Choroid plexus epithelial cell (primary cell): ENCODE measurements at regions not wholly inside any gene's neighbourhood (a gene's known extent, or its start where the extent isn't known, plus 50 kb on each side); places are given as distances from the start of the nearest gene placed in this dataset.

ENCODE experiments used
- DNase-seq: peaks from one replicate; pipeline ENCODE4 v3.0.0-alpha.2; 2010; ENCODE audit warnings: low read depth
- H3K4me3 ChIP-seq: 2 replicates; pipeline ENCODE4 v1.5.1; 2011; ENCODE audit warnings: low read depth, mild to moderate bottlenecking, control low read depth, low read length, moderate library complexity
- TF ChIP-seq, protein P1 (sequence below): conservative IDR thresholded peaks from 2 replicates; pipeline ENCODE4 v1.5.1; 2011; ENCODE audit warnings: low read depth, mild to moderate bottlenecking, control low read depth, inconsistent platforms, low read length, moderate library complexity

DNA sequence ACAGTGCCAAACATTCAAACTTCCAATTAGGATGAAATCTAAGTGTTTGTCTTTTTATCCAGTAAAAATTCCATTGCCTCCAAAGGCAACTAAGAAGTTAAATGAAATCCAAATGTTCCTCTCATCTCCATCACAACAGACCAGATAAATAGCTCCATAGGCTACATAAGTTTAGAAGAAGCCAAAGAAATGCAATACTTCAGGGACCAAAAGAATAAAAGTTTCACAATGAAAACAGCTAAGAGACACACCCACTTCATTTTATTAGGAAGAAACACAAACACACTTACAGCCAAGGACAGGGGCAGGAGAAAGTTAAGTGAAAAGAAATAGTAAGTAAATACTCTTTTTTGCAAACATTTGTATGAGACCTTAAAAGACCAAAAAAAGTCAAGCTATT lies 88.5 kb upstream of the CCDC150 start:
- DNase-seq: no peak
- TF ChIP-seq, protein P1, sequence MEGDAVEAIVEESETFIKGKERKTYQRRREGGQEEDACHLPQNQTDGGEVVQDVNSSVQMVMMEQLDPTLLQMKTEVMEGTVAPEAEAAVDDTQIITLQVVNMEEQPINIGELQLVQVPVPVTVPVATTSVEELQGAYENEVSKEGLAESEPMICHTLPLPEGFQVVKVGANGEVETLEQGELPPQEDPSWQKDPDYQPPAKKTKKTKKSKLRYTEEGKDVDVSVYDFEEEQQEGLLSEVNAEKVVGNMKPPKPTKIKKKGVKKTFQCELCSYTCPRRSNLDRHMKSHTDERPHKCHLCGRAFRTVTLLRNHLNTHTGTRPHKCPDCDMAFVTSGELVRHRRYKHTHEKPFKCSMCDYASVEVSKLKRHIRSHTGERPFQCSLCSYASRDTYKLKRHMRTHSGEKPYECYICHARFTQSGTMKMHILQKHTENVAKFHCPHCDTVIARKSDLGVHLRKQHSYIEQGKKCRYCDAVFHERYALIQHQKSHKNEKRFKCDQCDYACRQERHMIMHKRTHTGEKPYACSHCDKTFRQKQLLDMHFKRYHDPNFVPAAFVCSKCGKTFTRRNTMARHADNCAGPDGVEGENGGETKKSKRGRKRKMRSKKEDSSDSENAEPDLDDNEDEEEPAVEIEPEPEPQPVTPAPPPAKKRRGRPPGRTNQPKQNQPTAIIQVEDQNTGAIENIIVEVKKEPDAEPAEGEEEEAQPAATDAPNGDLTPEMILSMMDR: no peak
- H3K4me3 ChIP-seq: no peak overlapping the region

GRCh38 chr2:196555161-196555560 lies 84.4 kb upstream of the CCDC150 start:
- H3K4me3 ChIP-seq: no peak overlapping the region
- DNase-seq: no peak
- TF ChIP-seq, protein P1: no peak

DNA sequence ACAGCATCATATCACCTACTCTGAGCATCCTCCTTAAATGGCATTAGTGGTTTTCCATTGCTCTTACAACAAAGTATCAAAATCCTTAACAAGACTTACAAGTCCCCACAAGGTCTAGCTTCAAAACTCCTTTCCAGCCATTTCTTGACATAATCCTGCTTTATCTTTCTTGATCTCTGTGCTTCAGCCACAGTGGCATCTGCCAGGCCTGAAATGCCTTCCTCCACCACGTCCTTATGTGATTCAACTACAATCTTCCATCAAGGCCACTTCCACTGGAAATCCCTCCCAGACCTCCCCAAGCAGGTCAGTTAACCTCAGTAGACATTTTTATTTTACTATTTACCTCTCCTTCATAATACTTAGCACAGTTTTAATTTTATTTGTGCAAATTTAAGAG lies 83.8 kb upstream of the CCDC150 start:
- no peak overlapping the region for H3K4me3 ChIP-seq
- TF ChIP-seq, protein P1: no peak
- DNase-seq: no peak

- no peak for DNase-seq
- H3K4me3 ChIP-seq: no peak overlapping the region
- TF ChIP-seq, protein P1: no peak
Measured at GRCh38 chr2:196558497-196558896, 81.0 kb upstream of the CCDC150 start.

- DNase-seq: no peak
- H3K4me3 ChIP-seq: no peak overlapping the region
- TF ChIP-seq, protein P1: no peak
Measured at GRCh38 chr2:196563876-196564275, 75.6 kb upstream of the CCDC150 start.

- TF ChIP-seq, protein P1: no peak
- no peak overlapping the region for H3K4me3 ChIP-seq
- DNase-seq: no peak
Measured at GRCh38 chr2:196565106-196565765, 74.3 kb upstream of the CCDC150 start.

DNA sequence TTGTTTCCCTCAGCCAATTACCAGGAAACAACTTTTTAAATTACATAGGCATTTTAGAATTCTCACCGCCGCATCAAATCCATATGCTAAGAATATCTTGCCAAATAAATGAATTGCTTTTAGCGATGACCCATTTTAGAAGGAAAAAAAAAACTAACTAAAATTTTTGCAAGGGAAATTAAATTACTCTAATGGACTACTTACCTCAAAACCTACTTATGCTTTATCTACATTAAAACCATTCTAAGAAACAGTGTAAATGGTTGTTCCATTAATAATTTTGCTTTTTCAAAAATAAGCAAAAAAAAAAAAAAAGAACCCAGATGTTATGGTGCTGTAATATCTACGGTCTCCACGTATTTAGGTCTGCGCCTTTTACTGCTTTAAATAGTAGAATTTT lies 73.5 kb upstream of the CCDC150 start:
- TF ChIP-seq, protein P1: no peak
- DNase-seq: no peak
- H3K4me3 ChIP-seq: no peak overlapping the region
